ENCODE measurements at regions not wholly inside any gene's neighbourhood (a gene's known extent, or its start where the extent isn't known, plus 50 kb on each side); places are given as distances from the start of the nearest gene placed in this dataset.

GRCh38 chr19:29002336-29002735, 210.6 kb downstream of the UQCRFS1 start:
- Histone ChIP-seq H3K36me3 (no peaks in the 10 kb centered on the region), H3K27ac (no peak overlapping the region), H3K4me3 (no peak overlapping the region), H3K4me1 (no peaks in the 10 kb centered on the region), H3K27me3 (replicated peaks in 1 of 7) (peaks cover 0 to 9% (median 0%) of the 10 kb centered on the region in 7 donors), H3K9me3 (peaks cover 0 to 29% (median 11%) of the 10 kb centered on the region in 8 donors)
- WGBS, 5 donors: 57 to 70% (median 60%) methylated on average over 10 of the region's 10 CpGs
- TF ChIP-seq CTCF (IDR thresholded peaks at IDR 0.05 in 8 of 11, conservative IDR thresholded peaks at IDR 0.05 in 3 of 11) (no peak), POLR2AphosphoS5 (IDR thresholded peaks at IDR 0.05) (no peak)
- DNase-seq: no peak
- intact Hi-C loops (cut with DNase I; ENCODE audit: low total_unique reads): no loop called here

GRCh38 chr19:29001597-29002245, 211.2 kb downstream of the UQCRFS1 start:
- H3K36me3 ChIP-seq: no peaks in the 10 kb centered on the region
- no peak overlapping the region for H3K27ac ChIP-seq
- no peak for DNase-seq
- no peak overlapping the region for H3K4me3 ChIP-seq
- 52 to 63% (median 60%) methylated on average over 12 of the region's 12 CpGs for WGBS, 5 donors
- peaks cover 0 to 35% (median 13%) of the 10 kb centered on the region in 8 donors for H3K9me3 ChIP-seq
- TF ChIP-seq CTCF (IDR thresholded peaks at IDR 0.05 in 8 of 11, conservative IDR thresholded peaks at IDR 0.05 in 3 of 11) (no peak), POLR2A (IDR thresholded peaks at IDR 0.05) (no peak), POLR2AphosphoS5 (IDR thresholded peaks at IDR 0.05) (no peak)
- peaks cover 0 to 9% (median 0%) of the 10 kb centered on the region in 7 donors for H3K27me3 ChIP-seq (replicated peaks in 1 of 7)
- no peaks in the 10 kb centered on the region for H3K4me1 ChIP-seq
- intact Hi-C loops (cut with DNase I; ENCODE audit: low total_unique reads): no loop called here

GRCh38 chr19:29001141-29001581, 211.8 kb downstream of the UQCRFS1 start:
- peaks cover 0 to 9% (median 0%) of the 10 kb centered on the region in 7 donors for H3K27me3 ChIP-seq (replicated peaks in 1 of 7)
- no peaks in the 10 kb centered on the region for H3K4me1 ChIP-seq
- peaks cover 0 to 39% (median 13%) of the 10 kb centered on the region in 8 donors for H3K9me3 ChIP-seq
- no peak overlapping the region for H3K27ac ChIP-seq
- WGBS, 5 donors: 59 to 70% (median 65%) methylated on average over 6 to 7 of the region's 7 CpGs
- intact Hi-C loops (cut with DNase I; ENCODE audit: low total_unique reads): no loop called here
- no peak overlapping the region for H3K4me3 ChIP-seq
- TF ChIP-seq POLR2A (IDR thresholded peaks at IDR 0.05): no peak
- no peak for TF ChIP-seq POLR2AphosphoS5 (IDR thresholded peaks at IDR 0.05)
- no peak for TF ChIP-seq CTCF (IDR thresholded peaks at IDR 0.05 in 8 of 11, conservative IDR thresholded peaks at IDR 0.05 in 3 of 11)
- H3K36me3 ChIP-seq: no peaks in the 10 kb centered on the region
- no peak for DNase-seq

- H3K4me1 ChIP-seq: no peaks in the 10 kb centered on the region
- no peak overlapping the region for H3K27ac ChIP-seq
- intact Hi-C loops (cut with DNase I; ENCODE audit: low total_unique reads): no loop called here
- TF ChIP-seq CTCF (IDR thresholded peaks at IDR 0.05 in 8 of 11, conservative IDR thresholded peaks at IDR 0.05 in 3 of 11) (no peak), POLR2AphosphoS5 (IDR thresholded peaks at IDR 0.05) (no peak), POLR2A (IDR thresholded peaks at IDR 0.05) (no peak)
- no peaks in the 10 kb centered on the region for H3K36me3 ChIP-seq
- peaks cover 0 to 9% (median 0%) of the 10 kb centered on the region in 7 donors for H3K27me3 ChIP-seq (replicated peaks in 1 of 7)
- no peak overlapping the region for H3K4me3 ChIP-seq
- DNase-seq: no peak
- 81 to 95% (median 86%) methylated on average over 12 of the region's 12 CpGs for WGBS, 5 donors
- peaks cover 0 to 50% (median 19%) of the 10 kb centered on the region in 8 donors for H3K9me3 ChIP-seq
Measured at GRCh38 chr19:28999724-29000433, 213.1 kb downstream of the UQCRFS1 start.

Data from spleen (tissue), 11 donors.